ENCODE measurements at regions not wholly inside any gene's neighbourhood (a gene's known extent, or its start where the extent isn't known, plus 50 kb on each side); places are given as distances from the start of the nearest gene placed in this dataset.

GRCh38 chr3:101074518-101074917, 81.3 kb upstream of the ABI3BP start:
- TF ChIP-seq POLR2A (IDR thresholded peaks at IDR 0.05; ENCODE audit: low read depth, low read length) (no peak), POLR2AphosphoS5 (IDR thresholded peaks at IDR 0.05; ENCODE audit: low read depth, low read length) (no peak), TAF1 (IDR thresholded peaks at IDR 0.05; ENCODE audit: low read depth, low read length) (no peak), POU2F2 (IDR thresholded peaks at IDR 0.05; ENCODE audit: low read depth, low read length) (no peak), SPI1 (IDR thresholded peaks at IDR 0.05; ENCODE audit: low read depth, low read length) (no peak), PAX5 (IDR thresholded peaks at IDR 0.05; ENCODE audit: insufficient read depth, low read length, severe bottlenecking) (no peak)

Data from GM12891 (cell line).